DMS53 treated with DMSO at 0.1 percent for 48 hours (cell line): ENCODE measurements at regions not wholly inside any gene's neighbourhood (a gene's known extent, or its start where the extent isn't known, plus 50 kb on each side); places are given as distances from the start of the nearest gene placed in this dataset.
"Not testable (repeated sequence)": the region's sequence is repeated elsewhere in the genome, so short reads cannot be mapped to it uniquely, and the experiment has no call there.

Experiments
- DNase-seq: peaks from one replicate; lab custom pipeline; 2025; ENCODE audit not compliant: unreplicated experiment; lab: John Stamatoyannopoulos, UW

DNA sequence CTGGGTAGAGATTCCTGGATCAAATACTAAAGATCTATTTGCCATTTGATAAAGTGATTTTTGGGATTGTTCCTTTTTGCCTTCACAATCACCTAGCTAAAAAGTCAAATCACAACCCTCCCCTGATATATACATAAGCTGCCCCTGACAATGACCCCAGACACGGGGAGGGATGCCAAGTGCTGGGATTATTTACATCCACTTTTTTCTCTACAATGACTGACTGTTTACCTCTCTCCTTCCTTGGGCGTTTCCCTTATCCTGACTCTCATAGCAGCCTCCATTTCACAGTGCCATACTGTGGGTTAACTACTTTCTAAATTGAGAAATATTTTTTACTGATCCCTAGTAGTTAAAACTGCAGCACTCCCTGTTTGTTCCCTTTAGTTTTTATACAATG, 150.8 kb upstream of the TMEM170B start:
- DNase-seq, result no peak

DNA sequence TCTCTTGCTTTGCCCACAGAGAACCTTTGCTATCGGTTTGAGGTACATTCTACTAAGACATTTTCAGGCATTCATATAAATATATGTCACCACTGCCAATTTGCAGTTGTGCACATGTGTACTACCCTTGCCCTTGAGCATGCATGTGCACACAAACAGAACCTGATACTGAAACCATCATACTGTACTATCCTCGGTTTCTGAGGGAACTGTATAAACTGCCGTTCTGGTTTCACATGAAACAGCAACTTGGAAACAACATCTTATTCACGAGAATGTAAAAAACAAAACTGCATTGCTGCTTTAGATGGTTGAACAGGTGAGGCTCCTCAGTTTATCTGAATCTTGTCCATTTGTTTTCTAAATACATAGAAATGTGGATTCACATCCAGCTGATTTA, 151.2 kb upstream of the TMEM170B start:
- DNase-seq, result no peak

DNA sequence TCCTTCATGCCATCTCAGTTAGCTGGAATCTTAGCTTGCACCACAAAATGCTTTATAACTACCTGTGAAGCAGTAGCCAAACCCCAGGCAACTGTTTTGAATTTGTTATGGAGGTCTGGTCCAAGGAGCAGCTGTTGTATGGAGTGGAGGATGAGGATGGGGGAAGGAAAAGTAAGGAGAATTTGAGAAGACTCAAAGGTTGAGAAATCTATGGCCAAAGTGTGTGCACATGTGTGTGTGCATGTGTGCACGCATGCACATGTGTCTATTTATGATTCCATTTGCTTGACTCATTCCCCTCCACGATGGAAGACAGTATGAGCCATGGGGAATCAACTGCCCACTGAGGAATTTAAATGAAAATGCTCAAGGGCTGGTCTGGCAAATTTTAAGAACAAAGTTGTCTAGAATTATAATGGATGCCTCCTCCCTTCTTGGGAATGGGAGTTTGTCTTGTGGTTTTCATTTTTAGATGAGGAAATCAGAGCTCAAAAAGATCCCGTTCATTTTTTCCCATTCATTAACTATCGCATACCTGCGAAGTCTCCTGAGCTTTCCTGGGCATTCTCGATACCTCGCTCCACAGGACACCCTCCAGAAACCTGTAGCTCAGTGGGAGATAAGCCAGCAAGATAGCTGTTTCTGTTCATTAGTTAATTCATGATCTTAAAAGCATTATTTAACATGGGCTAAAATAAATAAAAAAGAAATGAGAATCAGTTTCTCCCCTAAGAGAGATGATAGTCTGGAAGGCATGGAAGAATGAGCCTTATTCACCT, 152.3 kb upstream of the NEDD9 start:
- DNase-seq, result no peak

DNA sequence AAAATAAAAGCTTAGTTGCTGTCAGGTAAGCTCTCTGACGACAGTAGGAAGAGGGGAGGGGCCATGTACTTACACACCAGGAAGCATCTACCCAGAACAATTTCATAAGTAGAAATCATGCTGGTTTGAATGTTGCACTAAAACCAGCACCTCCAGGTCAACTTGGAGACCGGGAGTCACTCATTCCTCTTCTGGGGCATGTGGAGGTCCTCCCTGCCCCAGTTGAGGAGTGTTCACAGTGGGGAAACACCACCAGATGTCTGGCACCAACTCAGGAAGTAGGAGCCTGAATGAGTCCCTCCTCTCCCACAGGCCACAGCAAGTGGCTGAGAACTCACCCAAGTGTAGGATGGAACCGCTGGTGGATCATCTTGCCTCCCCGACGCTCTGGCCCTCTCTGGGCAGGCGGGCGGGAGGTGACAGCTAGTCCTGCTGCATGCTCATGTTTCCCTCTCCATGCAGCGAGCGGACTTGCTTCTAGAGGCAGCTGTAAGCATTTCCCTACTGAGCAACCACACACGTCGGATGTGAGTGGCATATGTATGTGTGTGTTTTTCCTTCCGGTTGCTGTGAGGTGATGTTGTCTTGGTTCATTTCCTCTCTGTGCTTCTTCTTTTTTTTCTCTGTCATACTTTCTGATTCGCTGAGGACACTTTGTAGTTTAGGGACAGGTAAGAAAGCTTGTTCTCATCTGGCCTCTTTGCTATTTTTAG, 149.5 kb upstream of the NEDD9 start:
- DNase-seq, result no peak

DNA sequence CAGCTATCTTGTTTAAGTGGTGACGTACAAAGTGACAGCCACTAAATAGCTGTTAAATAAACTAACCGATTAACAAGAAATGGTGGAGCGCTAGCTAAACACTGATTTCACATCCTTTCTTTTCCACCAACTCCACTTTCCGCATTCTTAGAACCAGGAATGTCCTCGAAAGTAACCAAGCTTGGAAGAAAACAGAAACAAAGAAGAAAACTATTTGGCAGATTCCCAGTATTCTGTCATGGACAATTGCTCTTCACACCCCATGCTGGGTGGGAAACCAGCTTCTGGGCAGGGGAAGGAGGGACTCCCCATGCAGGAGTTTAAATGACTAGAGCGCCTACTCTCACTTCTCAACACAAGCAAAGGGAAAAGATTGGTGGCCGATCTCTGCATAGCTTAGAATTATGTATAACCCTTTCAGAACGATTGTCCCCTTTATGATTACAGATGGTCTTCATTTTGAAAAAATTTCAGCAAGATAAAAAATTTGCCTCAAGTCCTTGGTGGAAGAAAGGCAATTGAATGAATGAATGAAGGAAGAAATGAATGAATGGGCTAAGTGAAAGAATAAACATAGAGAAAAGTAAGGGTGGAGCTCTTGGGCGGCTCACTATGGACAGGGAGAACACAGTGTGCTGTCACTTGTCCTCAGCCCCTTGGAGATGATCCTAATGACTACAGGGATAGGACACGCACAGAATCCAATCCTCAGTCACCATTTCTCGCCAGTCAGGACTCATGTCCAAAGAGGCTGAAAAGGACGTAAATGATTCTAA, 148.7 kb upstream of the NEDD9 start:
- DNase-seq, result no peak

DNA sequence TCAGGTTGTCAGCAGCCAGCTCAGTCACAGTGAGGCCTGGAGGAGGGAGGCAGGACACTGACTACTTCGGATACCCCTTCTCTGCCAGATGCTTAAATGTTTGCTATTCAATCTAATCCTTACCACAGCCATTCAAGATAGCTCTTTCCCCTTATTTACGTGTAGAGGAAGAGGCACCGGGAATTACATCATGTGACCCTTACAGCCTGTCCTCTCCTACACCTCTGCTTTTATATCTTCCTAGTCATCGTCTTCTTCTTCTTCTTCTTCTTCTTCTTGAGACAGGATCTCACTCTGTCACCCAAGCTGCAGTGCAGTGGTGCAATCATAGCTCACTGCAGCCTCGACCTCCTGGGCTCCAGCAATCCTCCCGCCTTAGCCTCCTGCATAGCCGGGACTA, 148.1 kb upstream of the NEDD9 start:
- no peak for DNase-seq

DNA sequence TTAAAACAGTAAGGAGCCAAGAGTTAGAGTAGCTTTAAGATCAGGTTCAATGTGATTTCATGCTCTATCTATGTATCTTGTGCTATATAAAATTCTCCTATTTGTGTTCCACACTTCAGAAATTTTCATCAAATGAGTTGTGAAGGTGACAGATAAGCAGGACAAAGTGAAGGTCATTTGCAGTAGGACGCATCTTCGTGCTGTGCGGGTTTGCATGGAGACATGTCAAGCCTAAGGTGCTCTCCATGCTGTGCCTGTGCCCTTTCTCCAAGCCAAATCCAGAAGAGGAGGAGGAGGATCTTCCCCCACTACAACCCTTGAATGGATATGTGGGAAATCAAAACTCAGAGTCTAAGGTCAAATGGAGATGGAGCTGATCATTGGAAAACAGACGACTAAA, 147.3 kb upstream of the NEDD9 start:
- DNase-seq, result no peak

DNA sequence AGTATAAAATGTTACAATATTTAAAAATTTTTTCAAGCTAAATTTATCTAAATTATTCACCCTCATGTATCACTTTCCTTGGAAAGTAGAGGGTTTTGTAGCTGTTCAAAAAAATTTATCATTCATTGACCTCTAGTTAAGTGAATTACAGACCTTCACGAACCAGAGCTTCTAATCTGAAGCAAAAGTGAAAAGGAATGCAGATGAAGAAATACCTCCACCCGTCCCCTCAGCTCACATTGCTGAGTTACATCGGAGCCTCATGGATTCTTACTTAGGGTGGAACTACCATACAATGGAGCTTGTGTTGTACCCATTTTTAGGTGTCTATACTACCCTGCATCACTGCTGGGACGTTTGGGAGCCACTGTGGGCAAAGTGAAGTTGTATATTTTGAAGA, 146.2 kb upstream of the NEDD9 start:
- no peak for DNase-seq

DNA sequence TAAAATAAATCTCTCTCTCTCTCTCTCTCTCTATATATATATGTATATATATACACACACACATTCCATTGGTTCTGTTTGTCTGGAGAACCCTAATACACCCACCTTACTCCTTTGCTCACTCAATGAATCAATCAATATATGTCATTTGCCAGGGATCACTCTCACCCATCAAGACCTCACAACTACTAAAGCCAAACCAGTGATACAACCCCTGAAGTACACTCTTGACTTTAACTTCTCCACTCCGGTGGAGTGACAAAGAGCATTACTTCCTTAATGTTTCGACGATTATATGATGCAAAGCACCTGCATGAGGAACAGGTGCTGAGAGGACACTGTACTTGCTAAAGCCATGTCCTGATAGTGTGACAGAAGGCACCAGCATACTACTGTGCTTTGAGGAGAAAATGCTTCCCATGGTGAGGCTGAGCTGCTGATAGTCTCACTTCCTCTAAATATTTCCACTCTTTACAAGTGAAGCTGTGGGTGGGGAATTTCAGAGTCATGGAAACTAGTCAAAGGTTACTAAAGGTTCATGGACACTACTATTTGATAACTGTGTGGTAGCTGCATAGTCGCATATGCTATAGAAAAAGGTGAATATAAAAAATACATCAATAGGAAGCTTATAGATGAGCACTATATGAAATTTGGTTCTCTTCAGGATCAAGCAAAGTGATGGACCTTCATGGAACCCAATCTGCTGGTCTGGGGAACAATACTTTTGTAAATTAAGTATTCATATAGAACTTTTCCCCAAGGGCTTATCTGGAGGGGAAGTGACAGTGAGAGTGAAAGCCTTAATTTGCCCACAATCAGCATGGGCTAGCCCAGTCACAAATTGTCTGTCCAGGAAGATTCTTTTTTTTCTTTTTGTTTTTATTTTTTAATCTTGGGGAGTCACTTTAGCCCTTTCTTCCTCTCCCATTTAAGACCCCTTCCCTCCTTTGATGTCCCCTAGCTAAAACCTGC, 141.9 kb upstream of the NEDD9 start:
- no peak for DNase-seq

DNA sequence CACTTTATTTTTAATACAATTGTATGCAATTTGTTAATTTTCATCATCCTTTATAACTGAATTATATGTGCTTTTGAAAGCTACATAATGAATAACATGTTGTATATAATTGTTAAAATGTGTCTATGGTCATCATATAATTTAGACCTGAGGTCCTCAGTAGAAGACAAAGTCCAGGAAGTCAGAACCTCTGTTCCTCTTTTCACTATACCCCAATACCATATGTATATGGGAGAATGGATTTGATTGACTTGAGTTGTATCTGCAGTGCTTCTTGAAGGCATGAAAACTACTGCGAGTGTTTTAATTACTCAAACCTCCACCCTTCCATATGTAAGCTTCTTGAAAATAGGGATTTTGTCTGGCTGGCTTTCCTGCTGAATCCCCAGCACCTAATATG, 140.7 kb upstream of the NEDD9 start:
- DNase-seq, result no peak

DNA sequence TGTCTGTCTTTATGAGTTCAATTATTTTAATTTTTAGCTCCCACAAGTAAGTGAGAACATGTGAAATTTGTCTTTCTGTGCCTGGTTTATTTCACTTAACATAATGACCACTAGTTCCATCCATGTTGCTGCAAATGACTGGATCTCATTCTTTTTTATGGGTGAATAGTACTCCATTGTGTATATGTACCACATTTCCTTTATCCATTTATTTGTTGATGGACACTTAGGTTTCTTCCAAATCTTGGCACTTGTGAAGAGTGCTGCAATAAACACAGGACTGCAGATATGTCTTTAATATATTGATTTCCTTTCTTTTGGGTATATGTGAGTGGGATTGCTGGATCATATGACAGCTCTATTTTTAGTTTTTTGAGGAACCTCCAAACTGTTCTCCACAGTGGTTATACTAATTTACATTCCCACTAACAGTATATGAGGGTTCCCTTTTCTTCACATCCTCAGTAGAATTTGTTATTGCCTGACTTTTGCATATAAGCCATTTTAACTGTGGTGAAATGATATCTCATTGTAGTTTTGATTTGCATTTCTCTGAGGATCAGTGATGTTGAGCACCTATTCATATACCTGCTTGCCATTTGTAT, 139.8 kb upstream of the NEDD9 start:
- not testable (repeated sequence) for DNase-seq

DNA sequence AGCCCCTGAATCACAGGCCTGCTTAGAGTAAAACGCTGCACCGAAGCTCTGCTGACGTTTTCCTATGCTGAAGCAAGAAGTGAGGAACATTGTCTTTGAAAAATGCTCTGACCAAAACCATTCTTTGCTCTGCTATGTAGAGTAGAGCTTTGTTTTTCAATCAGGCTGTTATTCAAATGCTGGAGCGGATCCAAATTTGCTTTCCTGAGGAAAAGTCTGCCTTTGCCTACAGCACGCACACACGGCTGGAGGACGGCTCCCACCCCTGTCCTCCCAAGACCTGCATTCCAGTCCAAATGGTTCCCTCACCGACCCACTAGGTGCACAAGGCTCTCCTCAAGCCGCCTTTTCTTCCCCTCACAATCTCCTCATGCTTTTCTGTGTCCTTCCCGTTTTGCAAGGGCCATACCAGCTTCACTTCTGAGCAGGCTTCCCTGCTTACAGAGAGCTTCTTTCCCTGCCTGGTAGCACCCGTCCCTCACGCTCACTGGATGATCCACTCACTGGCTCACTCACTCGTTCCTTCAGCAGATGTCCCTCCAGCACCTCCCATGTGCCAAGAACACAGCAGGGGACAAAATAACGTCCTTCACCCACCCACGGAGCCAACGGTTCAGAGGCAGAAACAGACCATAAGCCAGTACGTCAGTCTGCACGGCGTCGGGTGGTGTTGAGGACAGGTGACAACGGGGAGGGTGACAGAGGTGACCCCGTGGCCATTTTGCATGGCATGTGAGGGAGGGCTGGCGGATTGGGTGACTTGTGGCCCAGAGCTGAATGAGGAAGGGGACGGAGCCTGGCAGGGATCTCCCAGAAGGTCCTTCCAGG, 137.9 kb upstream of the NEDD9 start:
- DNase-seq, result no peak

DNA sequence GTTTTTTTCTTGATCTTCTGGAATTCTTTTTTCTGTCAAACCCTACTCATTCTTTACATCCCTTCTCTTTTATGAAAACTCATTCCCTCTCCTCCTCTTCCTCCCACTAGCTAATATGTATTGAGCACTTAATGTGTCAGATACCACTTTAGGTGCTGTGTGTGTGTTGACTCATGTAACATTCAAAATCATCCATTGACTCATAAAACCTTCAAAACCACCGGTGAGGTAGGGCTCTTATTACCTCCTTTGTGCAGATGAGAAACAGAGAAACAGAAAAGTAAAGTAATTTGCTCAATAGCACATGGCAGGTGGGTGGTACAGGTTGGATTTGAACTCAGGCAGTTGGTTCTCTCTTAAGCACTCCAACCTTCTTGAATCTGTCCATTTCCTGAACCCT, 136.3 kb upstream of the NEDD9 start:
- no peak for DNase-seq

DNA sequence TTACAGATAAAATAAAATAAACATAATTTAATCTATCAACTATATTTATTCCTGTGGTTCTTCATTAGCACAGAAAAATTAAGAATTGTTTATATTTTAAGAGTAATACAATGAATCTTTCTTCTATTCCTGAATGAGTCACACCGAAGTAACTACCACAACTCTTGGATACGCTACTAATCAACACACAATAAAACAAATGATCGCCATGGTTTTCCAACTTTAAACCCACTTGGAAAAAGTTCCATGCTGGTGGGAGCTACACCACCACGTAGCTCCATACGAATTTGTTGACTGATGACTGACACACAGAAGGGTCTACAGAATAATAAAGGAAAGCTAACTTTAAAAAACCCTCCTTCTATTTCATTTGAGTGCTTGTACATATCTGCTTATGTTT, 135.8 kb upstream of the NEDD9 start:
- no peak for DNase-seq

DNA sequence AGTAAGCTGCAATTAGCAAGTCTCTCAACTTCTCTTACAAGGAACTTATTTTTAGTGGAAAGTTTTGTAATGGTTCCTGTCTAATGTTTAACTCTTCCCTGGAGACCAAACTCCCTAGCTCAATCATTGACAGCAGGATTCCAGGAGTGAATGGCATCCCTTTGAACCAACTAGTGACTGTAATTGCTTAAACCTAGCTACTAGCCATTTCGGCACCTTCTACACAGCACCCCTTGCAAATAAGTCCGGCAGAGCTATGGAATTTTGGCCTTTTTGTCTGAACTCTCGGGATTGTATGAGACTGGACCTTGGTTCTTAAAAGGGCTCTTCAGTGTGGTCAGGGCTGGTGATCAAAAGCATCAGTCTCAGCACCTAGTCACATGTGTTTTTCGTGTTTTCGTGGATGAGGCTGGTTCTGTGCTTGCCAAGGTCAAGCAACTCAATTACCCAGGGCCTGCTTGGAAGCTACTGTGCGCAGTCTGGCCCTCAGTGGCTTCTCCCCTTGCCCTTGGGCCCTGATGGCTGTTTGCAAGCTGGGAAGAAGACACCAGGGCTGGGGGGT, 135.3 kb upstream of the NEDD9 start:
- no peak for DNase-seq

DNA sequence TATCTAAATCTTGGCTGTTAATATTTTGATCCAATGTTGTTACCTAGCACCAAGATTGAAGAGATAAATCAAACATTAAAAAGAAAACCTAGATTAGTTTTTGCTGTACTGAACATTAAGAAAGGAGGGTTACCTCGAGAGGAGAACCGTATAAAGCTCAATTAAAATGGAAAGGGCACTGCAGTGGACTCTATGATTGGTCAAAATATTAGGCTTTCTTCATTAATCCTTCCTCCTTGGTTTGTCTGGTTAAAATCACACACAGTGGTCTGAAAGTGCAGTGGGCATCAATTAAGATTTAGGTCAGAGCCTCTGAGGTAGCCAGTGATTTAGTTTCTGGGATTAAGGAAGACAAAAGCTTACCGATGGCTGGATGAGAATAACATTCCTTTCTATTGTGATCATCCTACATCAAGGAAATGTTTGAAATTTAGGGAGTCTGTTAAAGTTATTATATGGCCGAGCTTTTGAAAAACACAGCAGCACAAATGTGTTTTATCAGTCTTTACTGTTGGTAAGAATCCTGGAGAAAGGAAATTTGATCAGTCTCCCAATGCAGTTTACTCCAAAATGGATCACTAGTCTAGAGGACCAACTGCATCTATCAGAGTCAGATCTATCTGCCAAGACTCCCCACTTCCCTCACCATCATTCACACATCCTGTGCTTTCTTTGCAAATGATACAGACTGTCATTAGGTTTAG, 134.6 kb upstream of the NEDD9 start:
- DNase-seq, result no peak

DNA sequence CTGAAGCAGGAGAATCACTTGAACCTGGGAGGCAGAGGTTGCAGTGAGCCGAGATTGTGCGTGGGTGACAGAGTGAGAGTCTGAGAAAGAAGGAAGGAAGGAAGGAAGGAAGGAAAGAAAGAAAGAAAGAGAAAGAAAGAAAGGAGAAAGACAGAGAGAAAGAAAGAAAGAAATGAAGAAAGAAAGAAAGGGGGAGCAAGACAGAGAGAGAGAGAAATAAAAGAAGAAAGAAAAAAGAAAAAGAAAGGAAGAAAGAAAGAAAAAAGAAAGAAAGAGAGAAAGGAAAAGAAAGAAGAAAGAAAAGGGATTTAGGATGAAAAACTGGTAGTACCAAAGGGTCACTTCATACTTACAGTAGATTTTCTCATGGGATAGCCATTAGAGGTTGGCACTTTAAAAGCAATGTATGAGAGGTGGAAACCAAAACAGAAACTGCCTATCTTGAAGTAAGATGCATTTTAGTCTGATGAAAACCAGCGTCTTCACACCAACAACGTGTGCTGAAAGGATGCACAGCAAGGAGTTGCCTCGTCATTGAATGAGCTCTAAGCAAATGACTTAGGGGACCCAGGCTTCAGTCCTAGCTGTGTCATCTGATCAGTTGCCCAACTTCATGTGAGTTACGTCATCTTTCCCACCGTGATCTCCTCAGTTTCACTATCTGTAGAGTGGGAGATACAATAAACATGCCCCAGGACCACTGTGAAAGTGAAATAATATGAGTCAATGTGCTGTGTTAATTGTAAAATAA, 133.9 kb upstream of the NEDD9 start:
- no peak for DNase-seq

DNA sequence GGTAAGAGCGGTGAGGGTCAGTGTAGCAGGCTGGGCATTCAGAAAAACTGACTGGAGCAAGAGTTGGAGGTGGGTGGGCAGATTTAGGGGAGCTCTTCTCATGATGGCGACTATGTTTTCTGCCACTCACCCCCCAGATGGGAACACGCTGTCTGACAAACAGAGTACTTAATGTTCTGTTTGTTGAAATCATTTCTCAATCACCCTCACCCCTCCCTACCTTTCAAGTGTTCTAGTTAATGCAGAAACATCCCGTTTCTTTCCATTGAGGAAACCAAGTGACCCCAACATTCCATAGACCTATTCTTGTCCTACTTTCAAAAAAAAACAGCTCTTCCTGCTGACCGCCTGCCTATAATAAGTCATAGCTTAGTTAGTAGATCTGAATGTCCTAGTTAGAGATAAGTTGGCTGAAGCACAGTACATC, 132.5 kb upstream of the NEDD9 start:
- no peak for DNase-seq
